Spleen (tissue), 3 donors: ENCODE measurements at regions not wholly inside any gene's neighbourhood (a gene's known extent, or its start where the extent isn't known, plus 50 kb on each side); places are given as distances from the start of the nearest gene placed in this dataset.

ENCODE experiments used
- POLR2A ChIP-seq, 3 donors: fragments of 450-650 bp; IDR thresholded peaks; one replicate each; pipeline ENCODE4 v1.5.1; 2017; ENCODE audit warnings: antibody characterized with exemption in 3 of 3, mild to moderate bottlenecking in 1 of 3
- POLR2AphosphoS5 ChIP-seq, 3 donors: sonication (generic); formaldehyde crosslinking; IDR thresholded peaks; one replicate each; pipeline ENCODE4 v1.5.1; 2017; ENCODE audit warnings: antibody characterized with exemption in 3 of 3

GRCh38 chr6:112800439-112800838, 453.3 kb downstream of the RFPL4B start:
- TF ChIP-seq POLR2AphosphoS5 (IDR thresholded peaks at IDR 0.05) (no peak), POLR2A (IDR thresholded peaks at IDR 0.05) (no peak)
